ENCODE measurements at regions not wholly inside any gene's neighbourhood (a gene's known extent, or its start where the extent isn't known, plus 50 kb on each side); places are given as distances from the start of the nearest gene placed in this dataset.

- no peak for DNase-seq (ENCODE audit: low read depth)
- no peak overlapping the region for H3K4me3 ChIP-seq (ENCODE audit: low read depth, low read length)
- TF ChIP-seq CTCF (IDR thresholded peaks at IDR 0.05; ENCODE audit: low read depth, low read length, missing control alignments): no peak
Measured at GRCh38 chr5:103849934-103850333, 287.3 kb upstream of the NUDT12 start.

DNA sequence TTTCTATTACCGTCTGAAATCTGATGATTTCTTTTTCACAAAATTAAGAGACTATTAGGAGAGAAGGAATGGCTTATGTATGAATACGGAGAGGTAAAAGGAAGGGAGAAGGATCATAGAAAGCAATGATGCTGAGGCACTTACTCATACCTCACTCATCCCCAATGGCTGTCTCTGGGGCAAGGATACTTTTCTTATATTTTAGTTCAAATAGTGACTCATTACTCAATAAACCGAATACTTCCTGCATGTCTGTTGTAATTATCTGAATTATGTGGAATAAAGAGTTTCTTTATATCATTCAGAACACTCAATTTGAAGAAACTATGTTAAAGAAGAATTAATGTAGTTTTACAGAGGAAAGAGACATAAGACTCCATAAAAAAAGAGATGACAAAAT lies 284.5 kb upstream of the NUDT12 start:
- DNase-seq (ENCODE audit: low read depth): no peak
- no peak for TF ChIP-seq CTCF (IDR thresholded peaks at IDR 0.05; ENCODE audit: low read depth, low read length, missing control alignments)
- no peak overlapping the region for H3K4me3 ChIP-seq (ENCODE audit: low read depth, low read length)

DNA sequence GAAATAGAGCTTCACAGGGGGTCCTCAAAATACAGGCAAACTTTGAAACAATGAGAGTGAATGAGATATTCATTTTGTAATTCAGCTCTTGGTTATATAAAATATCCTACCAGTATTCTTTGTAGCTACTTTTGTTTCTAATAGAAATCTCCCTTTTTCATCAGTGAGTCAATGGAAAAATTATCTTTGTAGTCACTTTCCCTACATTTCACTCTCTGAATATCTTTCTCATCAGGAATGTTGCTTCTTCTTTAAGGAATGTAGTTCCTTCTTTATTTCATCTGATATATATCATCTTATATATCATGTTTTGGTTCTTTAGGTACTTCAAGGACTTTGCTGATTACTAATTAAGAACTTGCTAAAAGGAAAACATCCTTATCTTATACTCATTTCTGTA lies 280.3 kb upstream of the NUDT12 start:
- no peak for TF ChIP-seq CTCF (IDR thresholded peaks at IDR 0.05; ENCODE audit: low read depth, low read length, missing control alignments)
- no peak for DNase-seq (ENCODE audit: low read depth)
- H3K4me3 ChIP-seq (ENCODE audit: low read depth, low read length): no peak overlapping the region

DNA sequence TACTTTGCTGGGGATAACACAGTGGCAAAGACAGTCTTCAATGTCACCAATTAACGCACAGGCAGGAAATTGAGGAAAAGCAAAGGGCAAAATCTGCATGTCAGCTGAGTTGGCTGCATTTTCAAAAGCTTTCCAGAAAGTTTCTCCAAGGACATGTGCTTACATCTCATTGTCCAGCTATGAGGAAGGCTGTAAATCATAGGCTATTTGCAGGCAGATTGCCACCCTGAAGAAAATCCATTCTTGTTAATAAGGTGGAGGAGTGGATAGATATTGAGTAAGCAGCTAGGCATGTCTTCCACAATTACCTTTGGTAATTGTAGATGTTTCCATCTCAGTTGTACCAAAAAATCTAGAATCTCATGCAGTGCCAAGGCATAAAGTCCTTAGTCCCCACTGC lies 278.0 kb upstream of the NUDT12 start:
- H3K4me3 ChIP-seq (ENCODE audit: low read depth, low read length): no peak overlapping the region
- no peak for DNase-seq (ENCODE audit: low read depth)
- no peak for TF ChIP-seq CTCF (IDR thresholded peaks at IDR 0.05; ENCODE audit: low read depth, low read length, missing control alignments)

DNA sequence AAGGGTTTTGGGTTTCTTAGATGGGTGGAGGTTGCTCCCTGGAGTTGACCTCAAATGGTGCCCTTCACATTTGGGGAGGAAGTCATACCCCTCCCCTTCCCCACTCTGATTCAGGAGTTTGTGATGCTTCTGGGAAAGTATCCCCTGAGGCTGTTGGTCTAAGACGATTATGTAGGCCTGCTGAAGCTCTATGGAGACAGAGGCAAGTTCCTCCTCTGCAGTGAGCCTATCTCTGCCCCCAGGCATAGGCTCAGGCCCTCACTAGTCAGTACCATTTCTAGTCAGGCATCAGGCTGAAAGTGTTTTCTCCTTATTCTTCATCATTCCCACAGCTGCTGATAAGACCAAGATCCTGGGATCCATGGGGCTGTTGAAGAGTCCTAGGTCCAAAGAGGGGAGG lies 271.6 kb upstream of the NUDT12 start:
- DNase-seq (ENCODE audit: low read depth): no peak
- no peak for TF ChIP-seq CTCF (IDR thresholded peaks at IDR 0.05; ENCODE audit: low read depth, low read length, missing control alignments)
- no peak overlapping the region for H3K4me3 ChIP-seq (ENCODE audit: low read depth, low read length)

GRCh38 chr5:103829585-103829984 lies 267.0 kb upstream of the NUDT12 start:
- peak; percentile 24 for TF ChIP-seq CTCF (IDR thresholded peaks at IDR 0.05; ENCODE audit: low read depth, low read length, missing control alignments)
- no peak overlapping the region for H3K4me3 ChIP-seq (ENCODE audit: low read depth, low read length)
- DNase-seq (ENCODE audit: low read depth): no peak

- DNase-seq (ENCODE audit: low read depth): no peak
- H3K4me3 ChIP-seq (ENCODE audit: low read depth, low read length): no peak overlapping the region
- no peak for TF ChIP-seq CTCF (IDR thresholded peaks at IDR 0.05; ENCODE audit: low read depth, low read length, missing control alignments)
Measured at GRCh38 chr5:103827976-103828375, 265.4 kb upstream of the NUDT12 start.

Data from GM12864 (cell line).